Prostate gland (tissue), 2 donors: ENCODE measurements at regions not wholly inside any gene's neighbourhood (a gene's known extent, or its start where the extent isn't known, plus 50 kb on each side); places are given as distances from the start of the nearest gene placed in this dataset.
"Not testable (repeated sequence)": the region's sequence is repeated elsewhere in the genome, so short reads cannot be mapped to it uniquely, and the experiment has no call there.

Experiments used
- POLR2A ChIP-seq: fragments of 450-650 bp; IDR thresholded peaks from one replicate; pipeline ENCODE4 v1.6.1; 2016; ENCODE audit warnings: antibody characterized with exemption, mild to moderate bottlenecking
- TF ChIP-seq, protein P1 (sequence below), 4 experiments: fragments of 200-600 bp in 2 of 4; fragments of 450-650 bp in 2 of 4; sonication (generic) in 2 of 4; IDR thresholded peaks; 1 replicate in 3 of 4; 2 replicates in 1 of 4; pipeline ENCODE4 v1.5.1; 2016 to 2019; ENCODE audit warnings: antibody characterized with exemption in 4 of 4, mild to moderate bottlenecking in 2 of 4, moderate library complexity in 2 of 4

DNA sequence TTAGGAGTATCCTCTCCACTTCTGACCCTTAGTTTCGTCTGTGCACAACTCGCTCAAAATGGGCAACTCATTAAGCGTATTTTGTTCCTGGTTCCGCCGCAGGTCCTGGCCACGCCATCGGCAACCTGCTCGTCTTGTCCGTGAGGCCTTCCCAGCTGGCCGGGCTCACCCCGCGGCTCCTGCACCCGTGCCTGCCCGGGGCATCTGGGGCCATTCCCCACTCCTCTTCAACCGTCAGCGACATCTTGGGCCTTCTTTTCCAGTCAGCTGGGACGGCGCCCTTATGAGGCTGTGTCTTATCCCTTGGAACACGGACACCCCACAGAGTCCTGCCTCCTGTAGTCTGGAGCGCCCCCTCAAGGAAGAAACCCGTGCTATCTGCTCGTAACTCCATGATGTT is 271.9 kb upstream of the NRSN1 start:
- TF ChIP-seq, protein P1, sequence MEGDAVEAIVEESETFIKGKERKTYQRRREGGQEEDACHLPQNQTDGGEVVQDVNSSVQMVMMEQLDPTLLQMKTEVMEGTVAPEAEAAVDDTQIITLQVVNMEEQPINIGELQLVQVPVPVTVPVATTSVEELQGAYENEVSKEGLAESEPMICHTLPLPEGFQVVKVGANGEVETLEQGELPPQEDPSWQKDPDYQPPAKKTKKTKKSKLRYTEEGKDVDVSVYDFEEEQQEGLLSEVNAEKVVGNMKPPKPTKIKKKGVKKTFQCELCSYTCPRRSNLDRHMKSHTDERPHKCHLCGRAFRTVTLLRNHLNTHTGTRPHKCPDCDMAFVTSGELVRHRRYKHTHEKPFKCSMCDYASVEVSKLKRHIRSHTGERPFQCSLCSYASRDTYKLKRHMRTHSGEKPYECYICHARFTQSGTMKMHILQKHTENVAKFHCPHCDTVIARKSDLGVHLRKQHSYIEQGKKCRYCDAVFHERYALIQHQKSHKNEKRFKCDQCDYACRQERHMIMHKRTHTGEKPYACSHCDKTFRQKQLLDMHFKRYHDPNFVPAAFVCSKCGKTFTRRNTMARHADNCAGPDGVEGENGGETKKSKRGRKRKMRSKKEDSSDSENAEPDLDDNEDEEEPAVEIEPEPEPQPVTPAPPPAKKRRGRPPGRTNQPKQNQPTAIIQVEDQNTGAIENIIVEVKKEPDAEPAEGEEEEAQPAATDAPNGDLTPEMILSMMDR (IDR thresholded peaks at IDR 0.05): not testable (repeated sequence)
- not testable (repeated sequence) for TF ChIP-seq POLR2A
